Glutamatergic neuron (in vitro differentiated cells): ENCODE measurements at regions not wholly inside any gene's neighbourhood (a gene's known extent, or its start where the extent isn't known, plus 50 kb on each side); places are given as distances from the start of the nearest gene placed in this dataset.

Source experiments
- DNase-seq: peaks from one replicate; pipeline ENCODE4 v3.0.0; 2022
- H3K27ac Mint-ChIP-seq: one replicate; pipeline ENCODE4 v1.8.0; 2020; ENCODE audit warnings: mild to moderate bottlenecking, mixed read lengths, inconsistent platforms; ENCODE audit not compliant: unreplicated experiment
- H3K27me3 Mint-ChIP-seq: one replicate; pipeline ENCODE4 v1.8.0; 2020; ENCODE audit warnings: mild to moderate bottlenecking, moderate library complexity, mixed read lengths, inconsistent platforms; ENCODE audit not compliant: unreplicated experiment
- H3K36me3 Mint-ChIP-seq: one replicate; pipeline ENCODE4 v1.8.0; 2020; ENCODE audit warnings: mild to moderate bottlenecking, mixed read lengths, inconsistent platforms; ENCODE audit not compliant: unreplicated experiment
- H3K4me1 Mint-ChIP-seq: one replicate; pipeline ENCODE4 v1.8.0; 2020; ENCODE audit warnings: mild to moderate bottlenecking, low read depth, mixed read lengths, inconsistent platforms; ENCODE audit not compliant: unreplicated experiment
- H3K4me3 Mint-ChIP-seq: one replicate; pipeline ENCODE4 v1.8.0; 2020; ENCODE audit warnings: mild to moderate bottlenecking, mixed read lengths, inconsistent platforms; ENCODE audit not compliant: unreplicated experiment
- H3K9me3 Mint-ChIP-seq: one replicate; pipeline ENCODE4 v1.8.0; 2020; ENCODE audit warnings: mild to moderate bottlenecking, moderate library complexity, mixed read lengths, inconsistent platforms; ENCODE audit not compliant: unreplicated experiment
- TF ChIP-seq, protein P1 (sequence below): fragments of 200-600 bp; sonication (generic); IDR thresholded peaks from one replicate; pipeline ENCODE4 v1.5.0; 2021; ENCODE audit not compliant: partially characterized antibody, unreplicated experiment

DNA sequence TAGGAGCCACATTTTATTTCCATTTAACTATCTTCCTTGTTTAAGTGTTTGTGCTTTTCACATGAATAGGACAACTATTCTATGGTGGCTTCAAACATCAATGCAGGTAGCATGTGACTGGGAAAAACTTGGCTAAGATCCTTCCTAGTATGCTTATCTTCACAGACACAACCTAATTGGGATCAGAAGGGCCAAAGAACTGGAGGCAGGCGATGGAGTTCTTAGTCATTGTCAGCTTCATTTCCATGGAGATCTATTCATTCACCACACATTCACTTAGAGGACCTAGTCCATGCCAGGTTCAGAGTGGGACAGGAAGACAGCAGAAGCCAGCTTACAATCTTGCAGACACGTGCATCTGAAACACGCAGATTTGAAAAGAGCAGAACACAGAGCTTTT, 277.5 kb upstream of the PPP2R3A start:
- H3K27me3 Mint-ChIP-seq: peaks cover 2% of the 10 kb centered on the region
- TF ChIP-seq, protein P1, sequence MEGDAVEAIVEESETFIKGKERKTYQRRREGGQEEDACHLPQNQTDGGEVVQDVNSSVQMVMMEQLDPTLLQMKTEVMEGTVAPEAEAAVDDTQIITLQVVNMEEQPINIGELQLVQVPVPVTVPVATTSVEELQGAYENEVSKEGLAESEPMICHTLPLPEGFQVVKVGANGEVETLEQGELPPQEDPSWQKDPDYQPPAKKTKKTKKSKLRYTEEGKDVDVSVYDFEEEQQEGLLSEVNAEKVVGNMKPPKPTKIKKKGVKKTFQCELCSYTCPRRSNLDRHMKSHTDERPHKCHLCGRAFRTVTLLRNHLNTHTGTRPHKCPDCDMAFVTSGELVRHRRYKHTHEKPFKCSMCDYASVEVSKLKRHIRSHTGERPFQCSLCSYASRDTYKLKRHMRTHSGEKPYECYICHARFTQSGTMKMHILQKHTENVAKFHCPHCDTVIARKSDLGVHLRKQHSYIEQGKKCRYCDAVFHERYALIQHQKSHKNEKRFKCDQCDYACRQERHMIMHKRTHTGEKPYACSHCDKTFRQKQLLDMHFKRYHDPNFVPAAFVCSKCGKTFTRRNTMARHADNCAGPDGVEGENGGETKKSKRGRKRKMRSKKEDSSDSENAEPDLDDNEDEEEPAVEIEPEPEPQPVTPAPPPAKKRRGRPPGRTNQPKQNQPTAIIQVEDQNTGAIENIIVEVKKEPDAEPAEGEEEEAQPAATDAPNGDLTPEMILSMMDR: no peak
- H3K4me1 Mint-ChIP-seq: no peaks in the 10 kb centered on the region
- H3K36me3 Mint-ChIP-seq: no peaks in the 10 kb centered on the region
- no peak for DNase-seq
- no peak overlapping the region for H3K4me3 Mint-ChIP-seq
- no peak overlapping the region for H3K27ac Mint-ChIP-seq
- H3K9me3 Mint-ChIP-seq: no peaks in the 10 kb centered on the region

DNA sequence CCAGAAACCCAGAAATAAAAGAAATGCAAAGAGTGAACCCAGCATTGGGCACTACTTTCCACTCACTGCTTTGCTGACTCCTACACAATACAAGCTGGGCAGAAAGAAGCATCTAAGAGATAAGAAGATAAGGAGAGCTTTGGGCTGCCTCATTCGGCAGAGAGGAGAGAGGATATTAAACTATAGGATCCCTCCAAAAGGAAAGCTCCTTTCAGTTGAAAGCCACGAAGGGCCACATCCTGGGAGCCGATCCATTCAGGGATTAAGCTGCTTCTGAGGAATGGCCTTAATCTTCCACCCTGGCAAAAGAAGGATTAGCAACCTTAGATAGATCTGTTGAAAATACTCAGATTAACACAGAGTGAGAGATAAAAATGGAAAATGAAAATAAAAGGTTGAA, 274.9 kb upstream of the PPP2R3A start:
- H3K36me3 Mint-ChIP-seq: no peaks in the 10 kb centered on the region
- H3K4me3 Mint-ChIP-seq: no peak overlapping the region
- DNase-seq: no peak
- H3K9me3 Mint-ChIP-seq: no peaks in the 10 kb centered on the region
- H3K27ac Mint-ChIP-seq: no peak overlapping the region
- TF ChIP-seq, protein P1: no peak
- no peaks in the 10 kb centered on the region for H3K4me1 Mint-ChIP-seq
- peaks cover 2% of the 10 kb centered on the region for H3K27me3 Mint-ChIP-seq

DNA sequence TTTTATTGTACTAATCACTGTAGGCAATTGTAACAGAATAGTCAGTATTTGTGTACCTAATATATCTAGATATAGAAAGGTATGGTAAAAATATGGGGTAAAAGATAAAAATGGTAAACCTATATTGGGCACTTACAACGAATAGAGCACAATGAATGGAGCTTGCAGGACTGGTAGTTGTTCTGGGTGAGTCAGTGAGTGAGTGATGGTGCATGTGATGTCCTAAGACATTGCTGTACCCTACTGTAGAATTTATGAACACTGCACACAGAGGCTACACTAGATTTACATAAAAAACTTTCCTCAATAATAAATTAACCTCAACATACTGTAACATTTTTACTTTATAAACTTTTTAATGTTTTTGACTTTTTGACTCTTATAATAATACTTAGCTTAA, 274.3 kb upstream of the PPP2R3A start:
- H3K27me3 Mint-ChIP-seq: peaks cover 2% of the 10 kb centered on the region
- no peaks in the 10 kb centered on the region for H3K36me3 Mint-ChIP-seq
- H3K27ac Mint-ChIP-seq: no peak overlapping the region
- H3K9me3 Mint-ChIP-seq: no peaks in the 10 kb centered on the region
- DNase-seq: no peak
- H3K4me1 Mint-ChIP-seq: no peaks in the 10 kb centered on the region
- TF ChIP-seq, protein P1: no peak
- no peak overlapping the region for H3K4me3 Mint-ChIP-seq

DNA sequence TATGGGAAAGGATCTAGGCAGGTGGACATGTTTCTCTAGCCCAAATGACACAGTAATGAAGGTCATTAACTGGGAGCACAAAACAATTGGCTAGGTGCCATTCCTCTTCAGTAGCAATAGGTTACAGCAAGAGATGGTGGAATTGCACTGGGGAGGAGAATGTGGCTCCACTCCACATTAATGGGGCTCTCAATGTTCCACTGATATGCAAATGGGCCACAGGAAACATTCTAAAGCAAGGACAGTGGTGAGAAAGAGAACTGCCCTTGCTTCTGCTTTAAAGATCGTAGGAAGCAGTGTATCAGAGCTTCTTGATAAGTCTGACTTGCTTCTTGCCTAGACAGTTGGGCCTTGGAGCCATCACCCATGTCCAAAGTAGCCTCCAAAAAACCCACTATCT, 271.4 kb upstream of the PPP2R3A start:
- no peak for DNase-seq
- Mint-ChIP-seq H3K4me3 (no peak overlapping the region), H3K9me3 (no peaks in the 10 kb centered on the region), H3K27me3 (peaks cover 2% of the 10 kb centered on the region), H3K27ac (no peak overlapping the region), H3K36me3 (no peaks in the 10 kb centered on the region), H3K4me1 (no peaks in the 10 kb centered on the region)
- TF ChIP-seq, protein P1: no peak

DNA sequence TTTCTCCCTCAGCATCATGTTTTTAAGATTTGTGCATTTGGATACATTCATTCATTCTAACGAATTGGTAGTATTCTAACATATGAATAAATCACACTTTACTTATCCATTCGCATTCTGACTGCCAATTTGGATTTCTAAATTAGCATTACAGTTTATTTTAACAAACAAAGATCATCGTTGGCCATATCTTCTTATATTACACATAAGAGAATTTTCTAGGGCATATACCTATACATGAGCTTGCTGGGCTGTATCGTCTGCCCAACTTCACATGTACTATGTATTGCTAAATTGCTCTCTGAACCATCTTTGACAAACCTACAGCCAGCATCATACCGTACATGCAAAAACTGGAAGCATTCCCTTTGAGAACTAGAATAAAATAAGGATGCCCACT, 265.8 kb upstream of the PPP2R3A start:
- DNase-seq: no peak
- H3K4me1 Mint-ChIP-seq: no peaks in the 10 kb centered on the region
- H3K27me3 Mint-ChIP-seq: no peaks in the 10 kb centered on the region

More for the DNA sequence above, 265.8 kb upstream of the PPP2R3A start:
- TF ChIP-seq, protein P1: no peak
- Mint-ChIP-seq H3K27ac (no peak overlapping the region), H3K4me3 (no peak overlapping the region), H3K36me3 (no peaks in the 10 kb centered on the region), H3K9me3 (no peaks in the 10 kb centered on the region)
